A549 (cell line): ENCODE measurements at regions not wholly inside any gene's neighbourhood (a gene's known extent, or its start where the extent isn't known, plus 50 kb on each side); places are given as distances from the start of the nearest gene placed in this dataset.

Experiments used
- ATAC-seq, 2 experiments: fragments of 200-7000 bp in 1 of 2; fragments of >200 bp in 1 of 2; cut with Nextera tagmentation in 1 of 2; cut with Tn5 transposase in 1 of 2; 3 replicates each; pipeline versions ENCODE4 v1.8.0 to v1.9.1; 2018 to 2020; ENCODE audit warnings: mild to moderate bottlenecking in 1 of 2, moderate library complexity in 1 of 2
- CTCF ChIA-PET: fragments of 300-600 bp; sonication (Branson Sonifier 250); formaldehyde crosslinking; extraction: SDS; loops from one replicate; lab custom pipeline; 2021; ENCODE audit warnings: antibody characterized with exemption, inconsistent platforms; lab: Yijun Ruan, JAX
- POLR2A ChIA-PET: fragments of 350-600 bp; formaldehyde crosslinking; extraction: SDS; loops from one replicate; lab custom pipeline; 2021; ENCODE audit warnings: antibody characterized with exemption, inconsistent platforms; lab: Yijun Ruan, JAX
- DNase-seq, 2 experiments: peaks; one replicate each; pipeline versions ENCODE4 v3.0.0 to v3.0.0-alpha.2; 2011 to 2016; ENCODE audit warnings: low read depth in 1 of 2, low spot score in 1 of 2
- FAIRE-seq: peaks from 2 replicates; lab custom pipeline; 2011; peaks lifted over from hg19 to GRCh38; lab: Jason Lieb, UNC
- H3K27ac ChIP-seq, 2 experiments: fragments of >200 bp; sonication (Bioruptor Twin); formaldehyde crosslinking; 3 replicates each; pipeline ENCODE4 v1.5.1; 2016 to 2017
- H3K4me1 ChIP-seq: fragments of >200 bp; sonication (Bioruptor Twin); formaldehyde crosslinking; 3 replicates; pipeline ENCODE4 v1.6.1; 2016
- H3K4me2 ChIP-seq: fragments of >200 bp; sonication (Bioruptor Twin); formaldehyde crosslinking; 3 replicates; pipeline ENCODE4 v1.6.1; 2016
- H3K4me3 ChIP-seq: fragments of >200 bp; sonication (Bioruptor Twin); formaldehyde crosslinking; 3 replicates; pipeline ENCODE4 v1.5.1; 2016
- H3K9me3 ChIP-seq: fragments of >200 bp; sonication (Bioruptor Twin); formaldehyde crosslinking; 3 replicates; pipeline ENCODE4 v1.6.1; 2016
- BHLHE40 ChIP-seq: IDR thresholded peaks from 2 replicates; pipeline ENCODE4 v1.6.1; 2012; ENCODE audit warnings: low read depth, low read length, inconsistent platforms
- CTCF ChIP-seq: fragments of >200 bp; sonication (Bioruptor Twin); formaldehyde crosslinking; IDR thresholded peaks from 3 replicates; pipeline ENCODE4 v1.5.1; 2016
- E2F6 ChIP-seq: IDR thresholded peaks from 2 replicates; pipeline ENCODE4 v1.6.1; 2012; ENCODE audit warnings: low read depth, borderline replicate concordance
- EHMT2 ChIP-seq: fragments of 200-600 bp; sonication (generic); IDR thresholded peaks from 2 replicates; pipeline ENCODE4 v1.6.1; 2016; ENCODE audit warnings: antibody characterized with exemption, low read depth, mild to moderate bottlenecking, moderate library complexity
- FOSB ChIP-seq: fragments of 250-450 bp; sonication (Bioruptor Pico); IDR thresholded peaks from 2 replicates; pipeline ENCODE4 v1.5.0; 2020; ENCODE audit warnings: mild to moderate bottlenecking, moderate library complexity
- FOSL2 ChIP-seq, 2 experiments: fragments of 450-650 bp in 1 of 2; fragments of >200 bp in 1 of 2; sonication (Bioruptor Twin) in 1 of 2; formaldehyde crosslinking; IDR thresholded peaks; 2 replicates each; pipeline versions ENCODE4 v1.5.0 to v1.6.1; 2016 to 2020; ENCODE audit warnings: mild to moderate bottlenecking in 1 of 2, moderate library complexity in 1 of 2
- FOXS1 ChIP-seq: fragments of 250-450 bp; sonication (Bioruptor Pico); IDR thresholded peaks from 2 replicates; pipeline ENCODE4 v1.5.0; 2020; ENCODE audit warnings: mild to moderate bottlenecking, moderate library complexity
- GATA3 ChIP-seq: IDR thresholded peaks from 2 replicates; pipeline ENCODE4 v1.6.1; 2012; ENCODE audit warnings: borderline replicate concordance
- HES2 ChIP-seq: fragments of >200 bp; sonication (Bioruptor Twin); formaldehyde crosslinking; IDR thresholded peaks from 2 replicates; pipeline ENCODE4 v1.6.1; 2016
- HMGXB4 ChIP-seq: fragments of 250-450 bp; sonication (Bioruptor Pico); IDR thresholded peaks from 2 replicates; pipeline ENCODE4 v1.5.0; 2021; ENCODE audit warnings: mild to moderate bottlenecking, moderate library complexity, borderline replicate concordance
- KDM1A ChIP-seq: fragments of 200-600 bp; sonication (generic); IDR thresholded peaks from 2 replicates; pipeline ENCODE4 v1.6.1; 2016; ENCODE audit warnings: low read depth, mild to moderate bottlenecking
- MAZ ChIP-seq: fragments of 150-350 bp; IDR thresholded peaks from 2 replicates; pipeline ENCODE4 v1.6.1; 2014; ENCODE audit warnings: antibody characterized with exemption, low read depth, low read length, borderline replicate concordance
- MYC ChIP-seq: IDR thresholded peaks from 2 replicates; pipeline ENCODE4 v1.6.1; 2012; ENCODE audit warnings: mild to moderate bottlenecking, inconsistent platforms, low read length, improper control_type of control experiment, borderline replicate concordance
- PHF8 ChIP-seq: fragments of 200-600 bp; sonication (generic); IDR thresholded peaks from 2 replicates; pipeline ENCODE4 v1.6.1; 2016; ENCODE audit warnings: low read depth, mild to moderate bottlenecking, antibody characterized with exemption, moderate library complexity, borderline replicate concordance
- POLR2A ChIP-seq: IDR thresholded peaks from 2 replicates; pipeline ENCODE4 v1.6.1; 2012; ENCODE audit warnings: mild to moderate bottlenecking, low read length
- RAD21 ChIP-seq, 2 experiments: fragments of >200 bp in 1 of 2; sonication (Bioruptor Twin) in 1 of 2; formaldehyde crosslinking in 1 of 2; IDR thresholded peaks in 1 of 2; conservative IDR thresholded peaks in 1 of 2; 2 replicates in 1 of 2; 3 replicates in 1 of 2; pipeline ENCODE4 v1.6.1; 2012 to 2018; ENCODE audit warnings: inconsistent platforms in 1 of 2
- RARB ChIP-seq: fragments of 250-450 bp; sonication (Bioruptor Pico); IDR thresholded peaks from 2 replicates; pipeline ENCODE4 v1.8.0; 2021; ENCODE audit warnings: mild to moderate bottlenecking, moderate library complexity
- RCOR1 ChIP-seq: fragments of 150-350 bp; IDR thresholded peaks from 2 replicates; pipeline ENCODE4 v1.6.1; 2014; ENCODE audit warnings: antibody characterized with exemption, low read length, low read depth
- RFX5 ChIP-seq: fragments of 450-650 bp; IDR thresholded peaks from 2 replicates; pipeline ENCODE4 v1.7.1; 2014; ENCODE audit warnings: antibody characterized with exemption, mild to moderate bottlenecking, moderate library complexity
- RNF2 ChIP-seq: fragments of 200-600 bp; sonication (generic); IDR thresholded peaks from 2 replicates; pipeline ENCODE4 v1.6.1; 2016; ENCODE audit warnings: low read depth, mild to moderate bottlenecking, antibody characterized with exemption, moderate library complexity, borderline replicate concordance
- SMC3 ChIP-seq: fragments of >200 bp; sonication (Bioruptor Twin); formaldehyde crosslinking; IDR thresholded peaks from 3 replicates; pipeline ENCODE4 v1.6.1; 2018; ENCODE audit warnings: inconsistent platforms
- SREBF2 ChIP-seq: fragments of 450-650 bp; IDR thresholded peaks from 2 replicates; pipeline ENCODE4 v1.6.1; 2014; ENCODE audit warnings: mild to moderate bottlenecking, moderate library complexity
- TFCP2L1 ChIP-seq: fragments of 250-450 bp; sonication (Bioruptor Pico); IDR thresholded peaks from 2 replicates; pipeline ENCODE4 v1.5.0; 2021; ENCODE audit warnings: mild to moderate bottlenecking
- ZC3H11A ChIP-seq: fragments of 450-650 bp; IDR thresholded peaks from 2 replicates; pipeline ENCODE4 v1.6.1; 2014; ENCODE audit warnings: antibody characterized with exemption, mild to moderate bottlenecking
- ZFP36 ChIP-seq: fragments of 450-650 bp; IDR thresholded peaks from 2 replicates; pipeline ENCODE4 v1.6.1; 2014; ENCODE audit warnings: borderline replicate concordance; ENCODE audit not compliant: partially characterized antibody
- ZNF302 ChIP-seq: fragments of 250-450 bp; sonication (Bioruptor Pico); IDR thresholded peaks from 2 replicates; pipeline ENCODE4 v1.9.0; 2021; ENCODE audit warnings: inconsistent platforms, mild to moderate bottlenecking, moderate library complexity
- WGBS: methylation state at CpG from one replicate; pipeline ENCODE4 v1.1.6; 2017; ENCODE audit errors: missing lambda C conversion rate; 5-methylcytosine and 5-hydroxymethylcytosine counted together

GRCh38 chr6:119535332-119535731 lies 185.8 kb upstream of the MAN1A1 start:
- Histone ChIP-seq H3K4me1 (no peaks in the 10 kb centered on the region), H3K4me3 (no peak overlapping the region)
- CTCF ChIA-PET = no interaction called here
- TF ChIP-seq FOSB (CRISPR knock-in tag) (no peak), RAD21 (conservative IDR thresholded peaks at IDR 0.05 in 1 of 2, IDR thresholded peaks at IDR 0.05 in 1 of 2) (no peak), PHF8 (no peak), MYC (no peak), RCOR1 (no peak), ZFP36 (no peak), RFX5 (no peak), POLR2A (no peak), SREBF2 (no peak), RARB (CRISPR knock-in tag) (no peak), HES2 (no peak), RNF2 (no peak), TFCP2L1 (CRISPR knock-in tag) (no peak), ZC3H11A (no peak), E2F6 (no peak)
- TF ChIP-seq, all 56 proteins: peak for 0
- Histone ChIP-seq H3K9me3 (no peaks in the 10 kb centered on the region), H3K27ac (no peak overlapping the region), H3K4me2 (no peak overlapping the region)
- 38% methylated on average over 1 of the region's 1 CpG for WGBS
- POLR2A ChIA-PET = no interaction called here
- no peak for ATAC-seq
- DNase-seq = no peak
- no peak for FAIRE-seq

GRCh38 chr6:119533603-119534279 lies 184.2 kb upstream of the MAN1A1 start:
- WGBS = under 1% methylated on average over 5 of the region's 5 CpGs
- no peak for FAIRE-seq
- Histone ChIP-seq H3K4me3 (no peak overlapping the region), H3K27ac (no peak overlapping the region), H3K9me3 (no peaks in the 10 kb centered on the region), H3K4me1 (no peaks in the 10 kb centered on the region), H3K4me2 (no peak overlapping the region)
- POLR2A ChIA-PET = no interaction called here
- no peak for ATAC-seq
- CTCF ChIA-PET = no interaction called here
- TF ChIP-seq ZNF302 (no peak), PHF8 (no peak), SMC3 (no peak), FOXS1 (CRISPR knock-in tag) (no peak)
- no peak for DNase-seq

- ChIA-PET POLR2A (no interaction called here), CTCF (no interaction called here)
- H3K4me3 ChIP-seq = no peak overlapping the region
- H3K4me1 ChIP-seq = no peaks in the 10 kb centered on the region
- no peak for DNase-seq
- H3K9me3 ChIP-seq = no peaks in the 10 kb centered on the region
- WGBS = 9% methylated on average over 2 of the region's 2 CpGs
- H3K4me2 ChIP-seq = no peak overlapping the region
- no peak for FAIRE-seq
- TF ChIP-seq PHF8 (no peak), GATA3 (no peak), EHMT2 (no peak), HES2 (no peak), ZC3H11A (no peak), BHLHE40 (no peak), MAZ (no peak), CTCF (no peak), HMGXB4 (CRISPR knock-in tag) (no peak), FOSL2 (IDR thresholded peaks at IDR 0.05) (no peak), FOSL2 (CRISPR knock-in tag; IDR thresholded peaks at IDR 0.05) (no peak), KDM1A (no peak)
- H3K27ac ChIP-seq = no peak overlapping the region
- ATAC-seq = no peak
Measured at GRCh38 chr6:119527231-119527578, 177.6 kb upstream of the MAN1A1 start.
